Activated naive CD4-positive, alpha-beta T cell treated with anti-CD3 and anti-CD28 coated beads, Interleukin-2, amount 50 U/mL, for 16 hours (primary cell): ENCODE measurements at regions not wholly inside any gene's neighbourhood (a gene's known extent, or its start where the extent isn't known, plus 50 kb on each side); places are given as distances from the start of the nearest gene placed in this dataset.
"Not testable (repeated sequence)": the region's sequence is repeated elsewhere in the genome, so short reads cannot be mapped to it uniquely, and the experiment has no call there.

Experiments
- DNase-seq: peaks from one replicate; pipeline ENCODE4 v3.0.0-alpha.2; 2020

DNA sequence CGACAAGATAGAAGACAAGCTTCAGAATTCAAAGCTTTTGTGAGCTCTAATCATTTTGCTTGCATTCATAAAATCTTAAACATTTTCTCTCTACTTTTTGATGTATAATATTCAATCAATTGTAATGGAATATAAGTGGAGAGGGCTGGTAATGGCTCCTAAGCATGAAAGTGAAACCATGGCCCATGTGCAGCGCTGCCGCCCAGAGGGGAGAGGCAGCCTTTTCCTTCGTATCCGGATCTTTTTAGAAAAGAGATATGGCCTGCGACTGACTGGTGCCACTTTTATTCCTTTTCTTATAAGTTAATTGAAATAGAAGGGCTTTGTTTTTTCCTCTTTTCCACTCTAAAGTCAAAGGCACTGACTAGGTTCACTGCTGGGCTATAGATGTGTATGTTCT is 655.2 kb downstream of the TTLL7 start:
- DNase-seq: not testable (repeated sequence)

GRCh38 chr1:83342995-83343394 is 655.9 kb downstream of the TTLL7 start:
- not testable (repeated sequence) for DNase-seq

- DNase-seq: not testable (repeated sequence)
Measured at GRCh38 chr1:83332308-83332707, 666.6 kb downstream of the TTLL7 start.

DNA sequence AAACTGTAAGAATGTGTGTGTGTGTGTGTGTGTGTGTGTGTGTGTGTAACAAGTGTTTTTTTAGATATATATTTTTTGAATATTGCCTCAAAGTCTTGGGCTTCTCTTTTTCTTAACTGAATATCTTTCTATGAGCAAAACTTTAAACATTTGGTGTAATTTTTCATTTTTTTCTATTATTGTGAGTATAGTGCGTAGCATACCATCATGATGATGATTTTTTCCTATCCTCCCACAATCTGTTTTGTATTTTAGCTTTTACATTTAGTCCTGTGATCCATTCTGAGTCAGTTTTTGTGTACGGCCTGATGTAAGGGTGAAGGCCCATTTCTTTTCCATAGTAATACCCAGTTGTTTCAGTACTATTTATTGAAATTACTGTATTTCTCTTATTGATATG is 680.6 kb downstream of the TTLL7 start:
- DNase-seq: no peak

- not testable (repeated sequence) for DNase-seq
Measured at GRCh38 chr1:83315446-83315845, 683.5 kb downstream of the TTLL7 start.

DNA sequence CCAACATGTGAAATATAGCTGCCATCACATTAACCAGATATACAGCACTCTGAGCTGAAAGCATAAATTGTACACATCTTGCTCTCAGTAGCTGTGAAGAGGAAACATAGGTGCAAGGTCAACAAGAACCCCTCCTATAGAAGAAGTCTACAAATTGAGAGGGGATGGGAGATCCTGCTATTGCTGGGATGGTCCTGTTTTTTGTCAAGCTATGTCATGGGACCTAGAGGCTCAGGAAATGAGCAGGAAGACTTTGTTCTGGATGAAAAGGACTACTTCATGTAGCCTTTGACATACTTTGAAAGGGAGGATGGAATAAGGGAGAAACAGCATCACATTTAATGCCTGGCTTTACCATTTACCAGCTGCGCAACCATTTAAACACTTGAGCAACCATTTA is 688.8 kb downstream of the TTLL7 start:
- not testable (repeated sequence) for DNase-seq

- not testable (repeated sequence) for DNase-seq
Measured at GRCh38 chr1:83309035-83309434, 689.9 kb downstream of the TTLL7 start.

DNA sequence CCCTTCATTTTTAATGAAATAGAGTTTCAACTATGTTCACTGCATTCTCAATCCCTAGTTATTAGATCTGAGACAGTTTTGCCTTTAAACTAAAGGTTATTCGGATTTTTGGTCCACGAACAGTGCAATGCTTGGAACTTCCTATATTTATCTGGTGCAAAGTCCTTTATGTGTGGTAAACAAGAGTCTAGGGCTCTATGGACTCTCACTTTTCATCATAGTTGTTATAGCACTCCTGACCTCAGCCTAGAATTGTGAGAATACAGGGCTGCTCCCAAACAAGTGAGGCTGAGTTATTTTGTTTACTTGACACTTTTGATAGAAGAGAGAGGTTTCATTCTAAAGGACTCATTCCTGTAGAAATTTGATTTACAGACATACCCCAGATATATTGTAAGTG is 692.1 kb downstream of the TTLL7 start:
- DNase-seq: not testable (repeated sequence)

- DNase-seq: not testable (repeated sequence)
Measured at GRCh38 chr1:83295594-83295993, 703.3 kb downstream of the TTLL7 start.

DNA sequence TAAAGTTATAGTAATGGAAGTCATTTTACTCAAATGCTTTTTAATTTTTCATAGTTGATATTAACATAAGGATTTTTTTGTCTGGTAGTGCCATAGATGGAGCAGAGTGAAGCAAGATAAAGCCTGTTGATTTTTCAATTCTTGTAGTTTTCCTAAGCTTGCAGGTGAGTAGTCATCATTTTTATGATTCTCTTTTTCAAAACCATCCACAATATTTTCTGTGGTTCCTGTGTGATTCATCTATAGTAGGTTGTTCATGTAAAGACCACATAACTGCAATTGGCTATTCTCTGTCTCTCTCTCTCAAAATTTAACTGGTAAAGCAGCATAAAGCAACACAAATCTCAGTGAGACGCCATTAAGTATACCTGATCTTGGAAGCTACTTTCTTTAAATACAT is 711.5 kb downstream of the TTLL7 start:
- not testable (repeated sequence) for DNase-seq

GRCh38 chr1:83274656-83275055 is 724.3 kb downstream of the TTLL7 start:
- not testable (repeated sequence) for DNase-seq

- not testable (repeated sequence) for DNase-seq
Measured at GRCh38 chr1:83272484-83272883, 726.4 kb downstream of the TTLL7 start.

- DNase-seq: not testable (repeated sequence)
Measured at GRCh38 chr1:83271834-83272233, 727.1 kb downstream of the TTLL7 start.

DNA sequence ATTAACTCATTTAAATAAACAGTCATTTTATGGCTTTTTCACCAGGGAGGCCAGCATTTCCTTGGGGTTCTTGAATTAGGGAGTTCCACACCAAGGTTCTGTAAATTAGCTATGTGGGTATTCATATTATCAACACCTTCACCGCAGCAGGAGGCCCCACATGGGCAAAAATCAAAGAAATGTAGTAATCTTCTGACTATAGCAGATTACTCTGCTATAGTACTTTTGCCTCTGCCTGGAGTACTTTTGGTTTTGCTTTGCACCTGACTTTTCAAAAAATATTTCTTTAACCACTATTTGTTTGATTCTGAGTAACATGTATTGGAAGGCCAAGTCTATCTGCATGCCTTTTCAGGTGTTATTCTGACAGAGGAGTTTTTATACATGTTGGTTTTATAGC is 728.1 kb downstream of the TTLL7 start:
- DNase-seq: not testable (repeated sequence)

DNA sequence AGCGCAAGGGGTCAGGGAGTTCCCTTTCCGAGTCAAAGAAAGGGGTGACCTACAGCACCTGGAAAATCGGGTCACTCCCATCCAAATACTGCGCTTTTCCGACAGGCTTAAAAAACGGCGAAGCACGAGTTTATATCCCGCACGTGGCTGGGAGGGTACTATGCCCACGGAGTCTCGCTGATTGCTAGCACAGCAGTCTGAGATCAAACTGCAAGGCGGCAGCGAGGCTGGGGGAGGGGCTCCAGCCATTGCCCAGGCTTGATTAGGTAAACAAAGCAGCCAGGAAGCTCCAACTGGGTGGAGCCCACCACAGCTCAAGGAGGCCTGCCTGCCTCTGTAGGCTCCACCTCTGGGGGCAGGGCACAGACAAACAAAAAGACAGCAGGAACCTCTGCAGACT is 735.1 kb downstream of the TTLL7 start:
- not testable (repeated sequence) for DNase-seq

GRCh38 chr1:83251687-83252086 is 747.2 kb downstream of the TTLL7 start:
- not testable (repeated sequence) for DNase-seq

- not testable (repeated sequence) for DNase-seq
Measured at GRCh38 chr1:83246780-83247179, 752.2 kb downstream of the TTLL7 start.

DNA sequence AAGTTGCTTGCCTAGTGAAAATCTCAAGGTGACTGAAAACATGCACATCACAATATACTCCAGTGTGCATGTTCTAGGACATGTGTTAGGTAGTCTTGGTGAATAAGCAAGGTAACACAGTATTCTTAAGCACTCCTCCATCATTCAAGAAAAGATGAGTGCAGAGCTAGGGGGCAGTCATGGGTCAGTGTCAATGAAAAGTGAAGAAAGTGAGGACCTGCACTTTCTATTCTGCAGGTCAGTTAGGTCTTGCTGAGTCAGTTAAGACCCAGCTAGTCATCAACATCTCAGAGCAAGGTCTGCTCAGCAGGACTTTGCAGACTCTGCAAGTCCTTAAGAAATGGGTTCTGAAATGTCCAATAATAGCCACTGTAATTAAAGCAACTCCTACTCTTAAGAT is 754.1 kb downstream of the TTLL7 start:
- DNase-seq: not testable (repeated sequence)

DNA sequence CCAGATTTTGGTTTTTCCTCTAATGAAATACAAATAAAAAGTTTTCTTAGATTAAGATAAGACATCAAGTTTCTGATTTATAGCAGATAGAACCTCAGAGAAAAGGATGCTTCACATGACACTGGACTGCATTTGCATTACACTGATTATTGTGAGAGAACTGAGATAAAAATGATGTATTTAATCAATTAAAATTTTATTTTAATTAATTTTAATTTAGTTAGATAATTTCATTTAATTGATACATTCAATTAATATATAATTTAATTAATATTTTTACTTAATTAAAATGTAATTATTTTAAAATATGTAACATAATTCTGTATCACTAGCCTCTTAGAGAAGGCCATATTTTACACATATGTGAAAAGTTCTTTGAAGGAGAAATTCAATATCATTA is 759.4 kb downstream of the TTLL7 start:
- not testable (repeated sequence) for DNase-seq

DNA sequence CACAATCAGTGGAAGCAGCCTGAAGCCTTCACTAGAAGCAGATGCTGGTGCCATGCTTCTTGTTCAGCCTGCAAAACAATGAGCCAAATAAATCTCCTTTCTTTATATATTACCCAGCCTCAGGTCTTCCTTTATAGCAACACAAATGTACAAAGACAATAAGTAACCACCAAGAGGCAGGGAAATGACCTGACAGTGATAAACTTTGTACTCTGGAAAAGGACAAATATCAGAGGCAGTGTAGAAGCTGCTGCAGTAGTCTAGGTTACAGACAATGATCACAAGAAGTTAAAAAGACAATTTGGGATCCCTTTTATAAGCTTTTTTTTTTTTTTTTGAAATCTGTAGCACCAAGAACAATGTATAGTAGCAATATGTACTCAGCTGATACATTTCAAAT is 760.3 kb downstream of the TTLL7 start:
- DNase-seq: not testable (repeated sequence)

DNA sequence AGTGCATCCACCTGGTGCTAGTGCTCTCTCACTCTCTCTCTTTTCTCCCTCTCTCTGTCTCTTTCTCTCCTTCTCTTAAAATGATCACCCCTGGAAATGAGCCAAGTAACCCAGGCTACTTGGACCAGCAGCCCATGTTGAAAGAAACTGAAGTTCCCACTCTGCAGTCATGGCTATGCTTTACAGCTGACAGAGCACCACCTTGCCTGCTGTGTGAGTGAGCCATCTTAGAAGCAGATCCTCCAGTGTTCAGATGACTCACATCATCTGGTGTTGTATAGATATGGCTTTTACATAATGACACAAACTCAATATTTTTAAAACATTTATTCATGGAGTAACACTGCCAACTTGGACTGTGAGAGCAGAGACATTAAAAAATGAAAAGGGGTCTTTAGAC is 779.1 kb downstream of the TTLL7 start:
- DNase-seq: not testable (repeated sequence)

GRCh38 chr1:83218036-83218716 is 780.8 kb downstream of the TTLL7 start:
- not testable (repeated sequence) for DNase-seq

GRCh38 chr1:83214317-83214716 is 784.6 kb downstream of the TTLL7 start:
- not testable (repeated sequence) for DNase-seq

DNA sequence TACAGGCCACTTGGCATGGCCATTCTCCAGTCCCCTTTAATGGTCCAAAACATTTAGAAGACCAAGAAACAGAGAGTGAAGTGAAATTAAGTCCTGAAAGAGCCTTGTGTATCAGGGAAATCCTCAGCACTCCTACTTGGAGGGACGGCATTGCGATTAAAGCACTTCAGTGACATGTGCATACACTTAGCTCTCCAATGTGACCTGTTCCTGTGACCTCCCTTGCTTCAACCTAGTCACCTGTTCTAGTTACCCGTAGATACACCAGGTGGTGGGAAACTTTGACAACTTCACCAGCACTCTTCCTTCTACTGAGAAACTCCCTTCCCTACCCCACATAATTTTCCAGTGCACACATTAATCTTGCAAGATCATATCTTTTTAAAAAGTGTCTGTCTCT is 785.3 kb downstream of the TTLL7 start:
- not testable (repeated sequence) for DNase-seq

- DNase-seq: not testable (repeated sequence)
Measured at GRCh38 chr1:83212033-83212432, 786.9 kb downstream of the TTLL7 start.
